Epithelial cell of esophagus (primary cell): ENCODE measurements at regions not wholly inside any gene's neighbourhood (a gene's known extent, or its start where the extent isn't known, plus 50 kb on each side); places are given as distances from the start of the nearest gene placed in this dataset.
"Not testable (repeated sequence)": the region's sequence is repeated elsewhere in the genome, so short reads cannot be mapped to it uniquely, and the experiment has no call there.

Experiments
- DNase-seq: peaks from one replicate; pipeline ENCODE4 v3.0.0; 2010; ENCODE audit warnings: low read depth
- H3K4me3 ChIP-seq: 2 replicates; pipeline ENCODE4 v1.5.1; 2011; ENCODE audit warnings: mild to moderate bottlenecking, low read length, control low read depth
- TF ChIP-seq, protein P1 (sequence below): IDR thresholded peaks from 2 replicates; pipeline ENCODE4 v1.5.1; 2011; ENCODE audit warnings: low read depth, mild to moderate bottlenecking, low read length, control low read depth, inconsistent platforms; ENCODE audit not compliant: insufficient read depth; ENCODE audit errors: missing control alignments

DNA sequence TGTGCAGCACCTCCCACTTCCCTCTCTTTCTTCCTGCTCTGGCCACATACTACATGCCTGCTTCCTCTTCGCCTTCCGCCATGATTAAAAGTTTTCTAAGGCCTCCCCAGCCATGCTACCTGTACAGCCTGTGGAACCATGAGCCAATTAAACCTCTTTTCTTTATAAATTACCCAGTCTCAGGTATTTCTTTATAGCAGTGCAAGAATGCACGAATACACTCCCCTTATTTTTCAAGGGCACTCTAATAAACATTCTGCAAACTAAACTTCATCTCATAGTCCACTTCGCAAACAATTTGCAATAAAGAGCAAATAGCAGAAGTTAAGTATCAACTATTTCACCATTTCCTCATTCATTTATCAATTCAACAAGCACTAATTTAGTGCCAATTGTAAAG, 351.3 kb downstream of the PID1 start:
- TF ChIP-seq, protein P1, sequence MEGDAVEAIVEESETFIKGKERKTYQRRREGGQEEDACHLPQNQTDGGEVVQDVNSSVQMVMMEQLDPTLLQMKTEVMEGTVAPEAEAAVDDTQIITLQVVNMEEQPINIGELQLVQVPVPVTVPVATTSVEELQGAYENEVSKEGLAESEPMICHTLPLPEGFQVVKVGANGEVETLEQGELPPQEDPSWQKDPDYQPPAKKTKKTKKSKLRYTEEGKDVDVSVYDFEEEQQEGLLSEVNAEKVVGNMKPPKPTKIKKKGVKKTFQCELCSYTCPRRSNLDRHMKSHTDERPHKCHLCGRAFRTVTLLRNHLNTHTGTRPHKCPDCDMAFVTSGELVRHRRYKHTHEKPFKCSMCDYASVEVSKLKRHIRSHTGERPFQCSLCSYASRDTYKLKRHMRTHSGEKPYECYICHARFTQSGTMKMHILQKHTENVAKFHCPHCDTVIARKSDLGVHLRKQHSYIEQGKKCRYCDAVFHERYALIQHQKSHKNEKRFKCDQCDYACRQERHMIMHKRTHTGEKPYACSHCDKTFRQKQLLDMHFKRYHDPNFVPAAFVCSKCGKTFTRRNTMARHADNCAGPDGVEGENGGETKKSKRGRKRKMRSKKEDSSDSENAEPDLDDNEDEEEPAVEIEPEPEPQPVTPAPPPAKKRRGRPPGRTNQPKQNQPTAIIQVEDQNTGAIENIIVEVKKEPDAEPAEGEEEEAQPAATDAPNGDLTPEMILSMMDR = no peak
- H3K4me3 ChIP-seq = no peak overlapping the region
- DNase-seq = no peak

DNA sequence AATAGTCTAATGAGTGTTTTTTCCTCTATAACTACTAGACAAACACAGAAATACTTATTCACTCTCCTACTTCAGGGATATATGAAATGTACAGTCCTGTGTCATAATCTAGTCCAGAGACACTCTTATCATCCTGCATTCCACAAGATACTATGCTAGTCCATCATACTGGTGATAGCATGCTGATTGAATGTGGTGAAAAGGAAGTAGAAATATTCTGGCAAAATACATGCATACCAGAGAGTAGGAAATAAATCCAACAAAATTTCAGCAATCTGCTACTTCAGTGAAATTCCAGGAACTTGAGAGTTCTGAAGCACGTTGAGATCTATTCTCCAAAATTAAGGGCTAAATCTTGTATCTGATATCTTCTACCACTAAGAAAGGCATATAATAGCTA, 353.9 kb downstream of the PID1 start:
- TF ChIP-seq, protein P1 = no peak
- no peak overlapping the region for H3K4me3 ChIP-seq
- no peak for DNase-seq

DNA sequence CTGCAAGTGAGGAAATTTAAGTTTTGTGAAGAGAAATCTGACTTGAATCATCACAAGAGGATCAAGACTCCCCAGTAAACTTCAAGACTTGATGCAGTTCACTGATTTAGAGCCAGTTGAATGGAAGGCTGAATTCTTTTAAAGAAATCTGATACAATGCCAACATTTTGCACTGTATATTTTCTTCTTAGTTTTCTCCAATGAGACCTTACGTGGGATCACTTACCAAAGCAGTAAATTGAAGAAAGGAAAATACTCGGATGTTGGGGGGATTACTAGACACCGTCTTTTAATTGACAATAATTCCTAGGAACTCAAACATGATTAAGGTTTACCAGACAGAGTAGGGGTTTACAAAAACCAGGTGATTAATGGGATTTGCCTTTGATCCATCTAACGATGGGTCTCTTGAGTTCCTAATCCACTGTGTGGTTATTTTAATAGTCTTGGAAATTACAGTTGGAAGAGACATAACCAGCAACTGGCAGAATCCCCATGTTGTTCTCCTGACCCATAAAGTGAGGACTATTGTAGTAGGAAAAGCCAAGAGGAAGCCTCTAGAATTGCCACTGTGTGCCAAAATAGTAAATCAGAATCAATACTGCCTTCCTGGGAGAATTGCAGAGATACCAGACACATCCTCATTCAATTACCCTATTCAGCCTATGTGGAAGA, 354.5 kb downstream of the PID1 start:
- TF ChIP-seq, protein P1 = no peak
- DNase-seq = no peak
- H3K4me3 ChIP-seq = no peak overlapping the region

DNA sequence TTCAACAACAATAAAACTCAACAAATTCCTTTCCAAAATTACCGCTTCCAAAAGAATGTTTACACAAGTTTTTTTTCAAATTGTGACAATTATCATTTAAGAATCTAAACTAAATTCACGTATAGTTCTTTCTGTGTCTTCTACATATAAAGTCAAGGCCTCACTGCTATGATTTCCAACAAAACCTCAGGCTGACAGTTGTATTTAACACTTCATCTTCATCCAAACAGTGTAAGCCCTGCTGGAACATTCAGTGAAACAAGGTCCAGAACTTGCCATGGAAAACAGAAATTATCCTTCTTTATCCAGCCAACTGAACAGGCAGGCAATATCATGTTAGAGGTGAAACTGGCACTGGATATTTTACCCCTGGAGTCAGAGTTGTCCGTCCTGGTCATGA, 357.9 kb downstream of the PID1 start:
- DNase-seq = no peak
- TF ChIP-seq, protein P1 = no peak
- H3K4me3 ChIP-seq = no peak overlapping the region

DNA sequence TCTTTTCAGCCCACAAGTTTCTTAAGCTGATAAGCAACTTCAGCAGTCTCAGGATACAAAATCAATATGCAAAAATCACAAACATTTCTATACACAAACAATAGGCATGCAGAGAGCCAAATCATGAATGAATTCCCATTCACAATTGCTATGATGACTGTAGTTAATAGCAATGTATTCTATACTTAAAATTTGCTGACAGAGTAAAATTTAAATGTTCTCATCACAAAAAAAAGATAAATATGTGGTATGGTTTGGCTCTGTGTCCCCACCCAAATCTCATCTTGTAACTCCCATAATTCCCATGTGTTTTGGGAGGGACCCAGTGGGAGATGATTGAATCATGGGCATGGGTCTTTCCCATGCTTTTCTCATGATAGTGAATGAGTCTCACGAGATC, 360.2 kb downstream of the PID1 start:
- not testable (repeated sequence) for H3K4me3 ChIP-seq, DNase-seq

DNA sequence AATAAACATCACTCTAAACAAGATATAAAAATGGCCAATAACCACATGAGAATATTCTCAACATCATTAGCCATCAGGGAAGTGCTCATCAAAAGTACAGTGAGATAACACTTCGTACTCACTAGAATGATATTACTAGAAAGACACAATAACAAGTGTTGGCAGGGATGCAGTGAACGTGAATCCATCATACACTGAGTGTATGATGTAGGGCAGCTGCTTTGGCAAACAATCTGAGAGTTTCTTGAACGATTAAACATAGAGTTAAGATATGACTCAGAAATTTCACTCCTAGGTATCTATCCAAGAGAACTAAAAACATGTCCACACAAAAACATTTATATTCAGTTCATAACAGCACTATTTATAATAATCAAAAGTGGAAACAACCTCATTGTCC, 368.9 kb downstream of the PID1 start:
- DNase-seq = no peak
- no peak overlapping the region for H3K4me3 ChIP-seq
- TF ChIP-seq, protein P1 = no peak

DNA sequence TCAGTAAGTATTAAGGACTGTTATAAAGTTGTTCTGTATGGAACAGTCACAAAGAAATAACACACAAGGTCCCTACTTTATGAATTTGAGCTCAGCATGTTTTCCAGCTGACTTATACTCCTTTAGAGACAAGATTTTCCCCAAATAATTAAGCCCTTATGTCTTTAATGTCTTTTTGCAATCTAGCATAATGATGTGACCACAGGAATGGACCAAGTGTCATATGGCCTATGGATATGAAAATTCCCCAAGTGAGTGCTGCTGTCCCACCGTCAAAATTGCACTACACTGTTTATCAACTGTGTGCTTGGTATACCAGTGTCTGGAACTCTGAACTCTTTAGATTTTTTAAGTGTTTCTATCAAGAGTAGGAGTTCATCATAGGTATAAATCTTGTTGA, 369.6 kb downstream of the PID1 start:
- TF ChIP-seq, protein P1 = no peak

More for the DNA sequence above, 369.6 kb downstream of the PID1 start:
- no peak for DNase-seq
- no peak overlapping the region for H3K4me3 ChIP-seq
